Tibial nerve (tissue), 4 donors: ENCODE measurements at regions not wholly inside any gene's neighbourhood (a gene's known extent, or its start where the extent isn't known, plus 50 kb on each side); places are given as distances from the start of the nearest gene placed in this dataset.

Experiments used
- DNase-seq, 2 donors: peaks; one replicate each; pipeline ENCODE4 v3.0.0-alpha.2; 2019; ENCODE audit warnings: low spot score in 2 of 2
- H3K27ac ChIP-seq, 4 donors: fragments of 200-600 bp; sonication (generic) in 3 of 4; one replicate each; pipeline ENCODE4 v1.5.1; 2017 to 2019; ENCODE audit warnings: mild to moderate bottlenecking in 1 of 4
- H3K27me3 ChIP-seq, 2 donors: fragments of 200-600 bp; sonication (generic) in 1 of 2; one replicate each; pipeline versions ENCODE4 v1.5.1 to v1.6.0; 2017 to 2019
- H3K36me3 ChIP-seq, 3 donors: fragments of 200-600 bp; sonication (generic); one replicate each; pipeline ENCODE4 v1.5.1; 2018 to 2019
- H3K4me1 ChIP-seq, 4 donors: fragments of 200-600 bp; sonication (generic) in 3 of 4; one replicate each; pipeline ENCODE4 v1.5.1; 2017 to 2019
- H3K4me3 ChIP-seq, 4 donors: fragments of 200-600 bp; sonication (generic) in 3 of 4; one replicate each; pipeline ENCODE4 v1.5.1; 2017 to 2019; ENCODE audit warnings: mild to moderate bottlenecking in 1 of 4, moderate library complexity in 1 of 4
- H3K9me3 ChIP-seq, 4 donors: fragments of 200-600 bp; sonication (generic) in 3 of 4; one replicate each; pipeline ENCODE4 v1.5.1; 2017 to 2019
- EP300 ChIP-seq, 2 donors: sonication (generic); formaldehyde crosslinking; IDR thresholded peaks; one replicate each; pipeline ENCODE4 v1.6.1; 2017; ENCODE audit warnings: antibody characterized with exemption in 2 of 2, mild to moderate bottlenecking in 1 of 2
- POLR2A ChIP-seq, 2 donors: fragments of 450-650 bp; IDR thresholded peaks; one replicate each; pipeline ENCODE4 v1.6.1; 2017; ENCODE audit warnings: antibody characterized with exemption in 2 of 2, mild to moderate bottlenecking in 2 of 2, moderate library complexity in 2 of 2
- whole genome bisulfite sequencing, 2 donors: methylation state at CpG; one replicate each; pipeline ENCODE4 v1.1.5; 2018; 5-methylcytosine and 5-hydroxymethylcytosine counted together
- TF ChIP-seq, protein P1 (sequence below), 5 experiments: fragments of 200-600 bp in 3 of 5; fragments of 450-650 bp in 2 of 5; sonication (generic) in 3 of 5; IDR thresholded peaks; one replicate each; pipeline ENCODE4 v1.5.1; 2016 to 2019; ENCODE audit warnings: antibody characterized with exemption in 5 of 5, mild to moderate bottlenecking in 3 of 5, moderate library complexity in 2 of 5

GRCh38 chr13:39856714-39857113 lies 201.3 kb downstream of the COG6 start:
- H3K36me3 ChIP-seq = no peaks in the 10 kb centered on the region
- peaks cover 0 to 20% (median 0%) of the 10 kb centered on the region in 4 donors for H3K9me3 ChIP-seq
- H3K27ac ChIP-seq = no peak overlapping the region
- no peaks in the 10 kb centered on the region for H3K4me1 ChIP-seq
- no peak for DNase-seq
- TF ChIP-seq POLR2A (IDR thresholded peaks at IDR 0.05) (no peak), EP300 (IDR thresholded peaks at IDR 0.05) (no peak)
- TF ChIP-seq, protein P1, sequence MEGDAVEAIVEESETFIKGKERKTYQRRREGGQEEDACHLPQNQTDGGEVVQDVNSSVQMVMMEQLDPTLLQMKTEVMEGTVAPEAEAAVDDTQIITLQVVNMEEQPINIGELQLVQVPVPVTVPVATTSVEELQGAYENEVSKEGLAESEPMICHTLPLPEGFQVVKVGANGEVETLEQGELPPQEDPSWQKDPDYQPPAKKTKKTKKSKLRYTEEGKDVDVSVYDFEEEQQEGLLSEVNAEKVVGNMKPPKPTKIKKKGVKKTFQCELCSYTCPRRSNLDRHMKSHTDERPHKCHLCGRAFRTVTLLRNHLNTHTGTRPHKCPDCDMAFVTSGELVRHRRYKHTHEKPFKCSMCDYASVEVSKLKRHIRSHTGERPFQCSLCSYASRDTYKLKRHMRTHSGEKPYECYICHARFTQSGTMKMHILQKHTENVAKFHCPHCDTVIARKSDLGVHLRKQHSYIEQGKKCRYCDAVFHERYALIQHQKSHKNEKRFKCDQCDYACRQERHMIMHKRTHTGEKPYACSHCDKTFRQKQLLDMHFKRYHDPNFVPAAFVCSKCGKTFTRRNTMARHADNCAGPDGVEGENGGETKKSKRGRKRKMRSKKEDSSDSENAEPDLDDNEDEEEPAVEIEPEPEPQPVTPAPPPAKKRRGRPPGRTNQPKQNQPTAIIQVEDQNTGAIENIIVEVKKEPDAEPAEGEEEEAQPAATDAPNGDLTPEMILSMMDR (IDR thresholded peaks at IDR 0.05) = no peak
- WGBS, 2 donors = 70 to 72% methylated on average over 4 to 8 of the region's 8 CpGs
- H3K4me3 ChIP-seq = no peak overlapping the region
- H3K27me3 ChIP-seq = no peaks in the 10 kb centered on the region

DNA sequence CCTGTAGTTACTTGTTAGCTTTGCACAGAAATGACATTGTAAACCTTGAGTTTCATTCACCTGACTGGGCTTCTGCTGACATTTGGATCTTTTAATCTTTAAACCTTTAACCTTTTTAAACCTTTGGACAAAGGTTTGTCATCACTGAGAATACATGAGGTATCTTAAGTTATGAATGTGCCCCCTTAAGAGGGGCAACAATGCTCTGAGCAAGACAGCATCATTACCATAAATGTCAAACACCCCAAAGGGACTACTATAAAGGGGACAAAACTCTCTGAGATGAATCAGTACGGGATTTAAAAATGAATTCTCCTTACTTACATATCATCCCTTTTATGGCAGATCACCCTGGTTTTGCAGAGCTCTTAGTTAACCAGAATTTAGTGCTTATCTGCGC lies 203.3 kb downstream of the COG6 start:
- Histone ChIP-seq H3K36me3 (no peaks in the 10 kb centered on the region), H3K9me3 (peaks cover 0 to 1% (median 0%) of the 10 kb centered on the region in 4 donors), H3K27ac (no peak overlapping the region), H3K27me3 (no peaks in the 10 kb centered on the region), H3K4me3 (no peak overlapping the region), H3K4me1 (no peaks in the 10 kb centered on the region)
- WGBS, 2 donors = 77 to 81% methylated on average over 2 of the region's 2 CpGs
- DNase-seq = no peak
- TF ChIP-seq POLR2A (IDR thresholded peaks at IDR 0.05) = no peak

DNA sequence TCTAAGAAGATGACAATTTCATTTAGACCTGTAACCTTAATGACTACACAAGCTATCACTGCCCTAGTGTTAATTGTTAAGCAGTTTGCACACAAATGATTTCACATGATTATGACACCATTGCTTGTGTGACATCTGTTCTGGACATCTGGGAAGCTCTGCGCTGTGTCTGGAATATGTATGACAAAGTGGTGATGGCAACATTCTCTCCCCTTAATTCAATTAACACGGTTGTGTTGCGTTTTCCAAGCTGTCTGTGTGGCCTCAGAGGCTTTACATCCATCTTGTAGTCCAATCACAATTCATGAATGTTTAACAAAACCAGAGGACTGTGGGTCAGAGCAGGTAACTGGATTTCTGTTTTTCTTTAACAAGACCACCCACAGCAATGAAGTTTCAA lies 204.4 kb downstream of the COG6 start:
- Histone ChIP-seq H3K27me3 (no peaks in the 10 kb centered on the region), H3K27ac (no peak overlapping the region), H3K36me3 (no peaks in the 10 kb centered on the region), H3K4me3 (no peak overlapping the region), H3K4me1 (no peaks in the 10 kb centered on the region), H3K9me3 (no peaks in the 10 kb centered on the region)
- TF ChIP-seq EP300 (IDR thresholded peaks at IDR 0.05) = no peak
- TF ChIP-seq, protein P1 (IDR thresholded peaks at IDR 0.05) = no peak
- no peak for TF ChIP-seq POLR2A (IDR thresholded peaks at IDR 0.05)
- WGBS, 2 donors = 73 to 83% methylated on average over 3 of the region's 3 CpGs
- DNase-seq = no peak

GRCh38 chr13:39862900-39863299 lies 207.4 kb downstream of the COG6 start:
- Histone ChIP-seq H3K4me1 (no peaks in the 10 kb centered on the region), H3K4me3 (no peak overlapping the region), H3K9me3 (no peaks in the 10 kb centered on the region), H3K36me3 (no peaks in the 10 kb centered on the region), H3K27me3 (no peaks in the 10 kb centered on the region), H3K27ac (no peak overlapping the region)
- TF ChIP-seq POLR2A (IDR thresholded peaks at IDR 0.05) = no peak
- TF ChIP-seq, protein P1 (IDR thresholded peaks at IDR 0.05) = no peak
- no peak for TF ChIP-seq EP300 (IDR thresholded peaks at IDR 0.05)
- no peak for DNase-seq
- WGBS, 2 donors = 90% methylated on average over 2 of the region's 2 CpGs

- no peak for DNase-seq
- no peaks in the 10 kb centered on the region for H3K36me3 ChIP-seq
- no peak for TF ChIP-seq POLR2A (IDR thresholded peaks at IDR 0.05)
- TF ChIP-seq EP300 (IDR thresholded peaks at IDR 0.05) = no peak
- TF ChIP-seq, protein P1 (IDR thresholded peaks at IDR 0.05) = no peak
- no peak overlapping the region for H3K4me3 ChIP-seq
- H3K4me1 ChIP-seq = no peaks in the 10 kb centered on the region
- H3K27ac ChIP-seq = no peak overlapping the region
- 90 to 91% methylated on average over 5 of the region's 5 CpGs for WGBS, 2 donors
- no peaks in the 10 kb centered on the region for H3K27me3 ChIP-seq
- no peaks in the 10 kb centered on the region for H3K9me3 ChIP-seq
Measured at GRCh38 chr13:39864221-39864620, 208.8 kb downstream of the COG6 start.

DNA sequence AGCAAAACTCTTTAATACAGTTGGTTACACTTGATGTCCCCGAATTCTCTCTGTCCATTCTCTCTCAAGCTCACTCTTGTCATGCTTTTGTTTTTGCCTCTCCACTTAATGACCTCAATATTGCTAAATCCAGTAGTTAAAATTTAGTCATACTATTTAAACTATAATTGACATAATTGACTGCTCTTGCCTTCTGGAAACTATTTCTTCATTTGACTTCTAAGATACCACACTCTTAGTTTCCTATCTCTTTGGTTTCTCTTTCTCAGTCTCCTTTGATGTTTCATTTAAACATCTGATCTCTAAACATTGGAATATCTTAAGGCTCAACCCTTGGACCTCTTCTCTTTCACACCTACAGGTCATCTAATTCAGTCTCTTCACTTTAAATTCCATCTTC lies 211.3 kb downstream of the COG6 start:
- H3K36me3 ChIP-seq = no peaks in the 10 kb centered on the region
- H3K9me3 ChIP-seq = peaks cover 0 to 5% (median 0%) of the 10 kb centered on the region in 4 donors
- DNase-seq = no peak
- no peak overlapping the region for H3K27ac ChIP-seq
- TF ChIP-seq, protein P1 (IDR thresholded peaks at IDR 0.05) = no peak
- no peak for TF ChIP-seq EP300 (IDR thresholded peaks at IDR 0.05)
- no peak for TF ChIP-seq POLR2A (IDR thresholded peaks at IDR 0.05)
- 93 to 98% methylated on average over 1 of the region's 1 CpG for WGBS, 2 donors
- no peak overlapping the region for H3K4me3 ChIP-seq
- H3K27me3 ChIP-seq = no peaks in the 10 kb centered on the region
- H3K4me1 ChIP-seq = no peaks in the 10 kb centered on the region
